MM.1S (cell line): ENCODE measurements at regions not wholly inside any gene's neighbourhood (a gene's known extent, or its start where the extent isn't known, plus 50 kb on each side); places are given as distances from the start of the nearest gene placed in this dataset.
A peak's percentile ranks its signal among the peaks of the same experiment; 100 is the strongest.

Experiments used
- DNase-seq: peaks from one replicate; pipeline ENCODE4 v3.0.0-alpha.2; 2015
- H2AFZ ChIP-seq: fragments of 300-600 bp; sonication (generic); 2 replicates; pipeline ENCODE4 v1.6.0; 2016; ENCODE audit warnings: antibody characterized with exemption, low read length
- H3F3A ChIP-seq: fragments of 300-600 bp; sonication (generic); 2 replicates; pipeline ENCODE4 v1.6.1; 2016; ENCODE audit warnings: mild to moderate bottlenecking, antibody characterized with exemption, low read length, moderate library complexity, mixed read lengths; ENCODE audit not compliant: insufficient read depth
- H3K27ac ChIP-seq: fragments of 300-600 bp; sonication (generic); 2 replicates; pipeline ENCODE4 v1.5.1; 2016; ENCODE audit warnings: mild to moderate bottlenecking, low read length
- H3K27me3 ChIP-seq: fragments of 300-600 bp; sonication (generic); replicated peaks from 2 replicates; pipeline ENCODE4 v1.6.0; 2016; ENCODE audit warnings: low read length; ENCODE audit not compliant: insufficient read depth
- H3K36me3 ChIP-seq: fragments of 300-600 bp; sonication (generic); replicated peaks from 2 replicates; pipeline ENCODE4 v1.6.1; 2016; ENCODE audit warnings: mild to moderate bottlenecking, low read length, mixed read lengths; ENCODE audit not compliant: insufficient read depth
- H3K4me1 ChIP-seq: fragments of 300-600 bp; sonication (generic); 2 replicates; pipeline ENCODE4 v1.6.1; 2016; ENCODE audit warnings: low read length, mixed read lengths
- H3K4me2 ChIP-seq: fragments of 300-600 bp; sonication (generic); 2 replicates; pipeline ENCODE4 v1.6.0; 2016; ENCODE audit warnings: low read depth, low read length
- H3K4me3 ChIP-seq: fragments of 300-600 bp; sonication (generic); 2 replicates; pipeline ENCODE4 v1.5.1; 2016; ENCODE audit warnings: low read length, mixed read lengths
- H3K79me2 ChIP-seq: fragments of 300-600 bp; sonication (generic); 2 replicates; pipeline ENCODE4 v1.6.1; 2016; ENCODE audit warnings: mixed run types, low read length, mixed read lengths
- H3K9ac ChIP-seq: fragments of 300-600 bp; sonication (generic); 2 replicates; pipeline ENCODE4 v1.6.1; 2016; ENCODE audit warnings: low read length, mixed read lengths
- H3K9me2 ChIP-seq: fragments of 300-600 bp; sonication (generic); replicated peaks from 2 replicates; pipeline ENCODE4 v1.6.1; 2016; ENCODE audit warnings: mild to moderate bottlenecking, low read length, mixed read lengths; ENCODE audit not compliant: insufficient read depth
- H3K9me3 ChIP-seq: fragments of 300-600 bp; sonication (generic); replicated peaks from 2 replicates; pipeline ENCODE4 v1.6.1; 2016; ENCODE audit warnings: mild to moderate bottlenecking, low read length, mixed read lengths; ENCODE audit not compliant: insufficient read depth
- H4K20me1 ChIP-seq: fragments of 300-600 bp; sonication (generic); 2 replicates; pipeline ENCODE4 v1.6.1; 2016; ENCODE audit warnings: mild to moderate bottlenecking, low read length, moderate library complexity, mixed read lengths; ENCODE audit not compliant: insufficient read depth
- EZH2 ChIP-seq: fragments of 300-600 bp; sonication (generic); optimal IDR thresholded peaks from 2 replicates; pipeline ENCODE3; 2017; ENCODE audit warnings: low read depth, mild to moderate bottlenecking, antibody characterized with exemption, low read length, mixed read lengths
- EZH2phosphoT487 ChIP-seq: fragments of 300-600 bp; sonication (generic); IDR thresholded peaks from 2 replicates; pipeline ENCODE4 v1.6.1; 2018; ENCODE audit warnings: antibody characterized with exemption, low read length
- TF ChIP-seq, protein P1 (sequence below): fragments of 300-600 bp; sonication (generic); IDR thresholded peaks from 2 replicates; pipeline ENCODE4 v1.5.1; 2016; ENCODE audit warnings: antibody characterized with exemption, low read length, mixed read lengths

- H3K4me2 ChIP-seq: no peak overlapping the region
- H3K36me3 ChIP-seq: no peaks in the 10 kb centered on the region
- no peak overlapping the region for H3K9ac ChIP-seq
- no peaks in the 10 kb centered on the region for H3K79me2 ChIP-seq
- H3K27me3 ChIP-seq: peaks cover 96% of the 10 kb centered on the region
- no peaks in the 10 kb centered on the region for H3K9me2 ChIP-seq
- no peak overlapping the region for H3K4me3 ChIP-seq
- no peaks in the 10 kb centered on the region for H3K9me3 ChIP-seq
- H2AFZ ChIP-seq: no peak overlapping the region
- H3K4me1 ChIP-seq: no peaks in the 10 kb centered on the region
- no peak for TF ChIP-seq EZH2
- TF ChIP-seq, protein P1, sequence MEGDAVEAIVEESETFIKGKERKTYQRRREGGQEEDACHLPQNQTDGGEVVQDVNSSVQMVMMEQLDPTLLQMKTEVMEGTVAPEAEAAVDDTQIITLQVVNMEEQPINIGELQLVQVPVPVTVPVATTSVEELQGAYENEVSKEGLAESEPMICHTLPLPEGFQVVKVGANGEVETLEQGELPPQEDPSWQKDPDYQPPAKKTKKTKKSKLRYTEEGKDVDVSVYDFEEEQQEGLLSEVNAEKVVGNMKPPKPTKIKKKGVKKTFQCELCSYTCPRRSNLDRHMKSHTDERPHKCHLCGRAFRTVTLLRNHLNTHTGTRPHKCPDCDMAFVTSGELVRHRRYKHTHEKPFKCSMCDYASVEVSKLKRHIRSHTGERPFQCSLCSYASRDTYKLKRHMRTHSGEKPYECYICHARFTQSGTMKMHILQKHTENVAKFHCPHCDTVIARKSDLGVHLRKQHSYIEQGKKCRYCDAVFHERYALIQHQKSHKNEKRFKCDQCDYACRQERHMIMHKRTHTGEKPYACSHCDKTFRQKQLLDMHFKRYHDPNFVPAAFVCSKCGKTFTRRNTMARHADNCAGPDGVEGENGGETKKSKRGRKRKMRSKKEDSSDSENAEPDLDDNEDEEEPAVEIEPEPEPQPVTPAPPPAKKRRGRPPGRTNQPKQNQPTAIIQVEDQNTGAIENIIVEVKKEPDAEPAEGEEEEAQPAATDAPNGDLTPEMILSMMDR: no peak
- no peak for TF ChIP-seq EZH2phosphoT487
- DNase-seq: no peak
- no peaks in the 10 kb centered on the region for H4K20me1 ChIP-seq
- no peaks in the 10 kb centered on the region for H3F3A ChIP-seq
- no peak overlapping the region for H3K27ac ChIP-seq
These were observed 129.0 kb downstream of the ENGASE start for GRCh38 chr17:79203657-79204056.

GRCh38 chr17:79203016-79203415 is 128.4 kb downstream of the ENGASE start:
- H3K79me2 ChIP-seq: no peaks in the 10 kb centered on the region
- H3K27me3 ChIP-seq: peaks cover 94% of the 10 kb centered on the region
- no peaks in the 10 kb centered on the region for H3K9me2 ChIP-seq
- no peak overlapping the region for H3K9ac ChIP-seq
- TF ChIP-seq, protein P1: 0 out of 2 replicates have a peak, but pooled peaks have one; percentile 4
- TF ChIP-seq EZH2: no peak
- no peak for TF ChIP-seq EZH2phosphoT487
- H3K4me1 ChIP-seq: no peaks in the 10 kb centered on the region
- H3K27ac ChIP-seq: no peak overlapping the region
- no peaks in the 10 kb centered on the region for H3F3A ChIP-seq
- no peak overlapping the region for H3K4me2 ChIP-seq
- H3K36me3 ChIP-seq: no peaks in the 10 kb centered on the region
- no peaks in the 10 kb centered on the region for H3K9me3 ChIP-seq
- H4K20me1 ChIP-seq: no peaks in the 10 kb centered on the region
- no peak overlapping the region for H2AFZ ChIP-seq
- no peak for DNase-seq
- no peak overlapping the region for H3K4me3 ChIP-seq

- no peak overlapping the region for H3K4me2 ChIP-seq
- peaks cover 94% of the 10 kb centered on the region for H3K27me3 ChIP-seq
- TF ChIP-seq, protein P1: no peak
- TF ChIP-seq EZH2phosphoT487 (no peak), EZH2 (no peak)
These were observed 127.9 kb downstream of the ENGASE start for GRCh38 chr17:79202480-79202879.

More at GRCh38 chr17:79202480-79202879, 127.9 kb downstream of the ENGASE start:
- H3K9ac ChIP-seq: no peak overlapping the region
- no peaks in the 10 kb centered on the region for H4K20me1 ChIP-seq
- DNase-seq: no peak
- H3K9me2 ChIP-seq: no peaks in the 10 kb centered on the region
- H3K9me3 ChIP-seq: no peaks in the 10 kb centered on the region
- no peaks in the 10 kb centered on the region for H3K4me1 ChIP-seq
- no peak overlapping the region for H2AFZ ChIP-seq
- no peaks in the 10 kb centered on the region for H3F3A ChIP-seq
- no peaks in the 10 kb centered on the region for H3K36me3 ChIP-seq
- H3K79me2 ChIP-seq: no peaks in the 10 kb centered on the region
- no peak overlapping the region for H3K4me3 ChIP-seq
- no peak overlapping the region for H3K27ac ChIP-seq
